ENCODE measurements at regions not wholly inside any gene's neighbourhood (a gene's known extent, or its start where the extent isn't known, plus 50 kb on each side); places are given as distances from the start of the nearest gene placed in this dataset.
"Not testable (repeated sequence)": the region's sequence is repeated elsewhere in the genome, so short reads cannot be mapped to it uniquely, and the experiment has no call there.

DNA sequence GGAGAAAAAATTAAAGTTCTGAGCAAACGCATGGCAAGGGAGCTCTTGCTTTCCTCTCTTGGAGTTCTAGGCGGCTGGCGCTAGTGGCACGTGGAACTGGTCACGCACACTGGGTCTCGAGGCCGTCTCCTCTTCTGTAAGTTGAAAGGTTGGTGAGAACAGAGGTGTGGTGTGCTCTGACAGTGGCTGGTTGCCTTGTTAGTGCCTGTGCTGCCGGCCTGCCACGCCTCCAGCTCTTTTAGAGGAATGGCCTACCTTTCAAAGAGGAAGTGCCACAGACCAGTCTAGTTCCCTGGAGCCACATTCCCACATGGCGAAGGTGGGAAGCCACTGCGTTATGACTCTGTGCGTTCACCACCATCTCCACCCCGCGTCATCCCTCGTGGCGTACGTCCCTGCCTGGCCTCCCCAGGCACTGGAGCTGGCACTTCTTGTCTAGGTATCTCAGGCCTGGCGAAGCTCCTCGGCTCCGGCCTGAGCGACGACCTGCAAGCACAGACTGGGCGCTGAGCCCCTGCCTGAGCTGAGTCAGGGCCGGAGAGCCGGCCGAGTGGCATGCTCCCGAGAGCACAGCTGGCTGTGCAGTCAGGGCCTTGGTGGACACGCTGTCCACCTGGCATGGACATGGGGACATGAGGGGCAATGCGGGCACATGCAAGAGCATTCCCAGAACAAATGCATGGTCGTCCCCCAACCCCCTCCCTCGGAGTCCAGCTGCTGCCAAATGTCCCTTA is 4453.1 kb upstream of the TPTE start:
- not testable (repeated sequence) for TF ChIP-seq CTCF (IDR thresholded peaks at IDR 0.05); POLR2A (IDR thresholded peaks at IDR 0.05); EP300 (IDR thresholded peaks at IDR 0.05; ENCODE audit: low read depth)
